HepG2 (cell line): ENCODE measurements at regions not wholly inside any gene's neighbourhood (a gene's known extent, or its start where the extent isn't known, plus 50 kb on each side); places are given as distances from the start of the nearest gene placed in this dataset.
A peak's percentile ranks its signal among the peaks of the same experiment; 100 is the strongest.

Source experiments
- ATAC-seq: fragments of 200-7000 bp; cut with Tn5 transposase; 3 replicates; pipeline ENCODE4 v1.9.1; 2020; ENCODE audit warnings: mild to moderate bottlenecking, moderate library complexity
- BruUV-seq: library from RNA; stranded (reverse); fragments of 400-500 nt; replicated peaks from 2 replicates; lab custom pipeline; 2021; lab: Mats Ljungman, UMichigan
- CTCF ChIA-PET: fragments of 300-600 bp; formaldehyde crosslinking; extraction: SDS; loops from one replicate; lab custom pipeline; 2021; ENCODE audit warnings: low total read pairs, inconsistent platforms, low intra/inter-chr PET ratio; lab: Yijun Ruan, JAX
- POLR2A ChIA-PET: fragments of 350-600 bp; sonication (Branson Sonifier 250); formaldehyde crosslinking; loops from one replicate; lab custom pipeline; 2020; ENCODE audit warnings: antibody characterized with exemption, inconsistent platforms; lab: Yijun Ruan, JAX
- DNase-seq: peaks from one replicate; pipeline ENCODE4 v3.0.0-alpha.2; 2015; ENCODE audit warnings: low spot score
- FAIRE-seq: peaks from 3 replicates; lab custom pipeline; 2011; peaks lifted over from hg19 to GRCh38; lab: Jason Lieb, UNC
- H2AFZ ChIP-seq: one replicate; pipeline ENCODE4 v1.6.1; 2011; ENCODE audit warnings: low read length, inconsistent platforms
- H3K27ac ChIP-seq: fragments of 300-600 bp; 3 replicates; pipeline ENCODE4 v1.8.0; 2011; ENCODE audit warnings: mixed run types, mild to moderate bottlenecking, mixed read lengths, low read length, inconsistent platforms; ENCODE audit not compliant: insufficient read depth; ENCODE audit errors: extremely low read length
- H3K27me3 ChIP-seq, 2 experiments: fragments of 200-600 bp in 1 of 2; 2 replicates in 1 of 2; 3 replicates in 1 of 2; pipeline versions ENCODE4 v1.6.0 to v1.8.0; 2011; ENCODE audit warnings: low read length in 2 of 2, mild to moderate bottlenecking in 2 of 2, moderate library complexity in 2 of 2, inconsistent platforms in 1 of 2; ENCODE audit not compliant: insufficient read depth in 2 of 2, control insufficient read depth in 1 of 2
- H3K36me3 ChIP-seq, 2 experiments: fragments of 200-600 bp in 1 of 2; replicated peaks in 1 of 2; 2 replicates in 1 of 2; 3 replicates in 1 of 2; pipeline versions ENCODE4 v1.5.1 to v1.8.0; 2011; ENCODE audit warnings: low read length in 2 of 2, inconsistent platforms in 1 of 2; ENCODE audit not compliant: insufficient read depth in 2 of 2, control insufficient read depth in 1 of 2
- H3K4me1 ChIP-seq: 2 replicates; pipeline ENCODE4 v1.5.1; 2012; ENCODE audit warnings: low read length, inconsistent platforms; ENCODE audit not compliant: insufficient read depth
- H3K4me2 ChIP-seq: 2 replicates; pipeline ENCODE4 v1.6.0; 2011; ENCODE audit warnings: low read depth, low read length, inconsistent platforms
- H3K4me3 ChIP-seq, 3 experiments: fragments of 200-600 bp in 1 of 3; sonication (generic), shearing (Covaris generic) in 1 of 3; replicated peaks in 1 of 3; 2 replicates each; pipeline ENCODE4 v1.5.1; 2011 to 2016; ENCODE audit warnings: low read length in 3 of 3, inconsistent platforms in 2 of 3, low read depth in 2 of 3, mild to moderate bottlenecking in 2 of 3, control low read depth in 1 of 3, mixed read lengths in 1 of 3; ENCODE audit not compliant: insufficient read depth in 1 of 3
- H3K79me2 ChIP-seq: one replicate; pipeline ENCODE4 v1.6.1; 2011; ENCODE audit warnings: low read length, inconsistent platforms; ENCODE audit not compliant: insufficient read depth
- H3K9ac ChIP-seq: 2 replicates; pipeline ENCODE4 v1.6.0; 2011; ENCODE audit warnings: mild to moderate bottlenecking, low read depth, low read length, inconsistent platforms; ENCODE audit not compliant: insufficient read depth
- H3K9me3 ChIP-seq: 2 replicates; pipeline ENCODE4 v1.5.1; 2012; ENCODE audit warnings: mild to moderate bottlenecking, low read length
- H4K20me1 ChIP-seq: 2 replicates; pipeline ENCODE4 v1.6.0; 2011; ENCODE audit warnings: inconsistent platforms, mild to moderate bottlenecking, low read length, moderate library complexity; ENCODE audit not compliant: insufficient read depth
- CHD4 ChIP-seq: fragments of 200-600 bp; sonication (generic); IDR thresholded peaks from 2 replicates; pipeline ENCODE4 v1.7.0; 2017; ENCODE audit warnings: mild to moderate bottlenecking, low read length, borderline replicate concordance
- LCORL ChIP-seq, 2 experiments: fragments of 450-650 bp in 1 of 2; sonication (generic) in 1 of 2; formaldehyde crosslinking in 1 of 2; IDR thresholded peaks; 2 replicates each; pipeline versions ENCODE4 v1.5.0 to v1.6.1; 2017 to 2020; ENCODE audit warnings: antibody characterized with exemption in 1 of 2, missing genetic modification reagents in 1 of 2
- MIER3 ChIP-seq: IDR thresholded peaks from 2 replicates; pipeline ENCODE4 v1.6.1; 2016; ENCODE audit warnings: missing compliant biosample characterization, borderline replicate concordance
- NFYB ChIP-seq: sonication (generic); formaldehyde crosslinking; IDR thresholded peaks from 2 replicates; pipeline ENCODE4 v1.4.0; 2020; ENCODE audit warnings: missing genetic modification reagents
- RBM22 ChIP-seq: fragments of 200-400 bp; formaldehyde crosslinking; optimal IDR thresholded peaks from 2 replicates; pipeline ENCODE3; 2017; ENCODE audit warnings: mild to moderate bottlenecking, low read length, moderate library complexity
- TBX2 ChIP-seq: sonication (generic); formaldehyde crosslinking; IDR thresholded peaks from 2 replicates; pipeline ENCODE4 v1.5.0; 2020; ENCODE audit warnings: missing genetic modification reagents, mild to moderate bottlenecking, borderline replicate concordance
- ZNF484 ChIP-seq: sonication (generic); formaldehyde crosslinking; IDR thresholded peaks from 2 replicates; pipeline ENCODE4 v1.5.1; 2020; ENCODE audit warnings: mild to moderate bottlenecking, low read depth, missing genetic modification reagents, borderline replicate concordance
- WGBS: methylation state at CpG from one replicate; pipeline ENCODE4 v1.1.6; 2017; ENCODE audit warnings: low lambda C conversion rate; 5-methylcytosine and 5-hydroxymethylcytosine counted together
- in situ Hi-C: cut with HindIII; loops from 2 replicates; pipeline ENCODE4 v1.10.0; 2017; ENCODE audit warnings: low pct_unique_long_range_greater_than_20kb; ENCODE audit not compliant: extremely low pct_ligation_motif_present
- intact Hi-C: fragments of 100-400 bp; cut with micrococcal nuclease; formaldehyde crosslinking; loops from one replicate; pipeline ENCODE4 v1.10.0; 2022; ENCODE audit not compliant: unreplicated experiment

- H3K4me2 ChIP-seq = no peak overlapping the region
- no peaks in the 10 kb centered on the region for H4K20me1 ChIP-seq
- 0% methylated on average over 4 of the region's 4 CpGs for WGBS
- no peaks in the 10 kb centered on the region for H3K9me3 ChIP-seq
- DNase-seq = no peak
- H3K27ac ChIP-seq = no peak overlapping the region
- in situ Hi-C loops = no loop called here
- H3K36me3 ChIP-seq = no peaks in the 10 kb centered on the region
- no peak for TF ChIP-seq ZNF484
- TF ChIP-seq NFYB (CRISPR knock-in tag) = no peak
- no peak for TF ChIP-seq TBX2 (CRISPR knock-in tag)
- no peak for TF ChIP-seq RBM22
- TF ChIP-seq CHD4 = no peak
- TF ChIP-seq, all 625 proteins: peak for 0
- POLR2A ChIA-PET = no interaction called here
- intact Hi-C loops = no loop called here
- no peak overlapping the region for H3K4me3 ChIP-seq
- no peaks in the 10 kb centered on the region for H3K79me2 ChIP-seq
- CTCF ChIA-PET = no interaction called here
- H2AFZ ChIP-seq = no peak overlapping the region
- no peak for FAIRE-seq
- no peaks in the 10 kb centered on the region; a peak in 1 of 5 replicates for H3K27me3 ChIP-seq
- no peak for ATAC-seq
- BruUV-seq = no TSS peak
- no peaks in the 10 kb centered on the region; the same call in 1 of the 2 replicates for H3K4me1 ChIP-seq
- H3K9ac ChIP-seq = no peak overlapping the region
Observed at GRCh38 chr10:43822631-43823580, 174.2 kb upstream of the ZNF32 start.

DNA sequence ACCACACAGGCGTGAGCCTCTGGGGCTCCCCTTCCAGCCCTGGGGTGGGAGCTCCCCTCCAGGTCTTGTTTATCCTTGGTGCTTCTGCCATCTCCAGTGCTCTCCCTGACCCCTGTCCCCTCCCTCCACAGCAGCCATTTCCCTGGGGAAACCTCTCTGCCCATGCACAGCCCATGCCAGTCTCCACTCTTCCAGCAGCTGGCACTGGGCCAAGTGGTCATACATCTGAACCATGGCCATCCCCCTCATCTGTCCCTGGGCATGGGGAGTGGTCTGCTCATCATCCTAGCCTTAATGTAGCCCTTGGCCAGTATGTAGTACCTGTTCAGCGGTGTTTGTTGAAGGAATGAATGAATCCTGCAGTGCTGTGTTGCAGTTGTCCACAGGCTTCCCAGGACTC is 172.4 kb upstream of the ZNF32 start:
- DNase-seq = no peak
- in situ Hi-C loops = no loop called here
- H3K27me3 ChIP-seq = no peaks in the 10 kb centered on the region; a peak in 1 of 5 replicates
- intact Hi-C loops = no loop called here
- no peaks in the 10 kb centered on the region for H3K79me2 ChIP-seq
- H3K4me3 ChIP-seq = no peak overlapping the region
- no peak overlapping the region for H2AFZ ChIP-seq
- no peak for FAIRE-seq
- BruUV-seq = no TSS peak
- no peak overlapping the region for H3K27ac ChIP-seq
- H3K4me1 ChIP-seq = no peaks in the 10 kb centered on the region; the same call in 1 of the 2 replicates
- H3K36me3 ChIP-seq = no peaks in the 10 kb centered on the region
- ChIA-PET CTCF (no interaction called here), POLR2A (no interaction called here)
- H3K9ac ChIP-seq = no peak overlapping the region
- WGBS = 51% methylated on average over 2 of the region's 2 CpGs
- TF ChIP-seq LCORL (IDR thresholded peaks at IDR 0.05) = peak; percentile 81
- no peak for TF ChIP-seq LCORL (CRISPR knock-in tag; IDR thresholded peaks at IDR 0.05)
- TF ChIP-seq MIER3 (CRISPR knock-in tag) = no peak
- H3K4me2 ChIP-seq = no peak overlapping the region
- no peak for ATAC-seq
- H4K20me1 ChIP-seq = no peaks in the 10 kb centered on the region
- H3K9me3 ChIP-seq = no peaks in the 10 kb centered on the region
